BLaER1 treated with 17β-estradiol and CSF1 and Interleukin-3, amounts not matched to agents 10 nM and 100 nM (cell line): ENCODE measurements at regions not wholly inside any gene's neighbourhood (a gene's known extent, or its start where the extent isn't known, plus 50 kb on each side); places are given as distances from the start of the nearest gene placed in this dataset.

Experiments used
- H3K27ac ChIP-seq, 11 experiments: shearing (Covaris generic); formaldehyde crosslinking; 2 replicates each; pipeline ENCODE4 v1.8.1; 2022
- H3K27me3 ChIP-seq, 11 experiments: shearing (Covaris generic); formaldehyde crosslinking; 2 replicates each; pipeline ENCODE4 v1.8.1; 2022
- H3K36me3 ChIP-seq, 11 experiments: shearing (Covaris generic); formaldehyde crosslinking; 2 replicates each; pipeline ENCODE4 v1.8.1; 2022
- H3K4me1 ChIP-seq, 10 experiments: shearing (Covaris generic); formaldehyde crosslinking; 2 replicates each; pipeline ENCODE4 v1.8.1; 2022
- H3K4me2 ChIP-seq, 11 experiments: shearing (Covaris generic); formaldehyde crosslinking; 2 replicates each; pipeline ENCODE4 v1.8.1; 2022
- H3K4me3 ChIP-seq, 10 experiments: shearing (Covaris generic); formaldehyde crosslinking; 2 replicates each; pipeline ENCODE4 v1.8.1; 2022
- H3K9ac ChIP-seq, 11 experiments: shearing (Covaris generic); formaldehyde crosslinking; 2 replicates each; pipeline ENCODE4 v1.8.1; 2022
- H3K9me3 ChIP-seq, 11 experiments: shearing (Covaris generic); formaldehyde crosslinking; replicated peaks in 1 of 11; 2 replicates each; pipeline ENCODE4 v1.8.1; 2022
- H4K20me1 ChIP-seq, 11 experiments: shearing (Covaris generic); formaldehyde crosslinking; 2 replicates each; pipeline ENCODE4 v1.8.1; 2022
- Cebpa-rat ChIP-seq, 11 experiments: shearing (Covaris generic); IDR thresholded peaks; 2 replicates each; pipeline ENCODE4 v1.8.1; 2022

DNA sequence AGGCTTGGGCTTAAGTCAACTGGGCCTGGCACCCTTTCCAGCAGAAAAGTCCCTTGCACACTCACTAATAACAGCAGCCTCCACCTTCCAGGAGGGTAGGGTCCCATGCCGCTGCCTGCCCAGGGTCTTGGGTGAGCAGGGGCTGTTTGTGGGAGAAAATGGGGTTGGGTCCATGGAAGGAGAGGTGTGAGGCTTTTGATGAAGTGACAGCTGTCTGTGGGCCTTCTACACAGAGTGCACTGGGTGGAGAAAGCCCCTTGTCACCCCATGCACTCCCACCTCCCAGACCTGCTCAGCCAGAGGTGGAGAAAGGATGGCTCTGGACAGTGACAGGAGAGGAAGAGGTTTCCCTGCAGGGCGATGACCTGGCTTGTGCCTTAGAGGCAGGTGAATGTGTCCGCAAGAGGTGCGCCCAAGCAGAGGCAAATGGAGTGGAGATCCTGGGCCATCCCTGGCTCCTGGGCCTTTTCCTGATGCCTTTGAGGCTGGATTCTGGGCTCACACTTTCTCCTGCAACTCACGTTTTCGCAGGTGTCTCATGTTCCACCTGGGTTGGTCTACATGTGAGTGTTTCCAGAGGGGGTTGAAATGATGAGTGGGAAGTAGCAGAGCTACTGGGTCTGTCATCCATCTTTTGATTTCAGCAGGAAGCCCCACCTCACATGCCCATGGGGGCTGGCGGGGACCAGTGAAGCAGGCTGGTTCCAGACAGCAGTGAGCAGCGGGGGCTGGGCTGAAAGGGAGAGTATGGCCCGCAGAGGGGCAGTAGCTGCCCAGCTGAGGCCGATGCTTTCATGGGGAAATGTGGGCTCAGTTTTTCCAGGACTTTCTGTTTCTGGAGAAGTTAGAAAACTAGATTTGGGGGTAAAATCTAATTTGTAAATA lies 85.2 kb upstream of the PRR23E start:
- no peaks in the 10 kb centered on the region for H3K27me3 ChIP-seq
- no peak overlapping the region for H3K4me2 ChIP-seq
- H3K4me1 ChIP-seq = no peaks in the 10 kb centered on the region
- H3K36me3 ChIP-seq = no peaks in the 10 kb centered on the region; a peak in 1 of 22 replicates
- no peak overlapping the region for H3K9ac ChIP-seq
- H4K20me1 ChIP-seq = peaks cover 0 to 11% (median 0%) of the 10 kb centered on the region in 11 experiments; a peak in 2 of 22 replicates
- peaks cover 16 to 20% (median 18%) of the 10 kb centered on the region in 11 experiments for H3K9me3 ChIP-seq
- TF ChIP-seq Cebpa-rat (IDR thresholded peaks at IDR 0.05) = no peak
- no peak overlapping the region for H3K4me3 ChIP-seq
- H3K27ac ChIP-seq = no peak overlapping the region

GRCh38 chr3:127108796-127109195 lies 84.1 kb upstream of the PRR23E start:
- H3K9me3 ChIP-seq = peaks cover 21 to 30% (median 26%) of the 10 kb centered on the region in 11 experiments
- TF ChIP-seq Cebpa-rat (IDR thresholded peaks at IDR 0.05) = no peak
- no peaks in the 10 kb centered on the region for H3K27me3 ChIP-seq
- no peaks in the 10 kb centered on the region for H3K4me1 ChIP-seq
- H3K4me3 ChIP-seq = no peak overlapping the region
- H3K27ac ChIP-seq = no peak overlapping the region
- H3K36me3 ChIP-seq = no peaks in the 10 kb centered on the region; a peak in 1 of 22 replicates
- H3K9ac ChIP-seq = no peak overlapping the region
- peaks cover 0 to 5% (median 0%) of the 10 kb centered on the region in 11 experiments; a peak in 1 of 22 replicates for H4K20me1 ChIP-seq
- no peak overlapping the region for H3K4me2 ChIP-seq

DNA sequence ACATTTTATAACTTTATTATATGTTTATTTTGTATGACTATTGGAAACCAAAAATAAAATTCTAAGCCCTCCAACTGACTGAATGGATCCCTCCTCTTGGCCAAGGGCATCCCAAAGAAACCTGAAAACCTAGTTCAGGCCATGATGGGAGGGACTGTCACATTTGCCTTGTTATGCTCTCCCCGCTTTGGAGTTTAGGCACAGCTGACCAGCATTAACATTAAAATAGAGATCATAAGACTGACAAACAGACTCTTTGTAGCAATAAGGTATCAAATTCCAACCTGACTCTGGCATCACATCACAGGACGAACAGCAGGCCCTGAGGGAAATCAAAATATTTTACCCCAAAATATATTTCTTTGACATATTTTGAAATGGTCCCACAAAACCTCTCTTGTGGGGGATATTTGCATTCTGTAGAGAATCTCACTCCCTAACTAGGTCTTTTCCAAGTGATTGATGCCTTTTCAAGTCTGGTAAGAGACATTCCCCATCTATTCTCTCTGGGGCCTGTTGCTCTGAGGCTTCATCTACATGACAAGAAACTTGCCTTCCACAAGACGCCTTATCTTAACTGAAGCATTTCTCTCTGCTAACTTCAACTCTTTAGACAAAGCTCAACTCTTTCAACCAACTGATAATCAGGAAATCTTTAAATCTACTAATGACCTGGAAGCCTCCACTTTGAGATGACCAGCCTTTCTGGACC lies 81.8 kb upstream of the PRR23E start:
- no peak for TF ChIP-seq Cebpa-rat (IDR thresholded peaks at IDR 0.05)
- Histone ChIP-seq H3K4me3 (no peak overlapping the region), H3K9me3 (peaks cover 21 to 31% (median 26%) of the 10 kb centered on the region in 11 experiments), H3K36me3 (no peaks in the 10 kb centered on the region; a peak in 1 of 22 replicates), H3K9ac (no peak overlapping the region), H3K4me1 (no peaks in the 10 kb centered on the region), H4K20me1 (no peaks in the 10 kb centered on the region; a peak in 1 of 22 replicates), H3K27me3 (no peaks in the 10 kb centered on the region), H3K4me2 (no peak overlapping the region), H3K27ac (no peak overlapping the region)

DNA sequence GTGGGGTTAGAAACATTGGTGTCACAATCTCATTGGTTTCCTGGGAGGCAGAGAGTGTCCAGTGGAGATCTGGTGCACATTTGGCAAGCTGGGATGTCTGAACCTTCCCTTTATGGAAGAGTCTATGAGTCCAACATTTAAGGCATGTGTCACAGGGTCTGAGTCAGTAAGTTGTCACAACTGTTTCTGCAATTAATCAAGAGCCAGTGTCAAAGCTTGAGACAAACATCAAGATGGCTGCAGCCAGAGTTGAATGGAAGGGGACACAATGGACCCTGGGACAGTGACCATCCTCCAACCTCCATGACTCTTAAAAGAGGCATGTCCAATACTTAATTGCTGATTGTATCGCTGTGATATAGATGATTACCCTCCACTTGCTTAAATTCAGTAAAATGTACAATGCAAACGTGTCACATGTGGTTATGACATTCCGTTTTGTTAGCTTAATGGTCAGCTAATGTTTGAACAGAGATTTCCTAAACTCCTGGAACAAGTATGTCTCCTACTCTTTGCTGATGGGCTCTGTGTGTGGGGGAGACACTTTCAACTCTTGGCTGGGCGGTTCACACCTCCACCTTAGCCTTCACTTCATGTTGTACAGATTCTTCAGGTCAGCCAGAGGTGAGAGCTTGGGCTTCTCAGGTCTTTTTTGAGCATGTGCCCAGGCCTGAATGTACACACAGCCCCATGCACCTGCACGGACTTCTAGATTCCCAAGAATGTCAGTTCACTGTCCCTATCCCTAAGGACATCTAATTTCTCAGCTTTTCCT lies 79.9 kb upstream of the PRR23E start:
- H3K9ac ChIP-seq = no peak overlapping the region
- H3K4me3 ChIP-seq = no peak overlapping the region
- H4K20me1 ChIP-seq = no peaks in the 10 kb centered on the region
- no peak overlapping the region for H3K27ac ChIP-seq
- no peak for TF ChIP-seq Cebpa-rat (IDR thresholded peaks at IDR 0.05)
- no peaks in the 10 kb centered on the region for H3K4me1 ChIP-seq
- no peaks in the 10 kb centered on the region for H3K27me3 ChIP-seq
- no peak overlapping the region for H3K4me2 ChIP-seq
- no peaks in the 10 kb centered on the region; a peak in 1 of 22 replicates for H3K36me3 ChIP-seq
- peaks cover 21 to 40% (median 28%) of the 10 kb centered on the region in 11 experiments for H3K9me3 ChIP-seq

DNA sequence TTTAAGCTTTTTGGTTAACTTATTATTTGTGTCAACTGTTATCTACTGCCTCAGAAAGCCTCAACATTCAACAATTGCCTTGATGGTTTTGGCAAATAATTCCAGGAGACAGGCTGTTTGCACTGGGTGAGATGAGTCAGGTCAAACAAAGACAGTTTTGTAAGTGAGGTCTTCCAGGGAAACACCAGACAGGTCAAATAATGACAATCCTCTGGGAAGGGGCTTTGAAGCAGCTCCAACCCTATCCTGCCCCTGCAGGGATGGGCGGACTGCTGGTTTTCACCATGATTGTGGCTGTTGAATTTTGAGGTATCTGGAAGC lies 79.4 kb upstream of the PRR23E start:
- Histone ChIP-seq H3K4me3 (no peak overlapping the region), H3K27ac (no peak overlapping the region), H3K27me3 (no peaks in the 10 kb centered on the region), H3K36me3 (no peaks in the 10 kb centered on the region; a peak in 1 of 22 replicates), H3K4me2 (no peak overlapping the region), H3K9me3 (peaks cover 21 to 45% (median 28%) of the 10 kb centered on the region in 11 experiments), H4K20me1 (no peaks in the 10 kb centered on the region), H3K9ac (no peak overlapping the region), H3K4me1 (no peaks in the 10 kb centered on the region)
- TF ChIP-seq Cebpa-rat (IDR thresholded peaks at IDR 0.05) = no peak

DNA sequence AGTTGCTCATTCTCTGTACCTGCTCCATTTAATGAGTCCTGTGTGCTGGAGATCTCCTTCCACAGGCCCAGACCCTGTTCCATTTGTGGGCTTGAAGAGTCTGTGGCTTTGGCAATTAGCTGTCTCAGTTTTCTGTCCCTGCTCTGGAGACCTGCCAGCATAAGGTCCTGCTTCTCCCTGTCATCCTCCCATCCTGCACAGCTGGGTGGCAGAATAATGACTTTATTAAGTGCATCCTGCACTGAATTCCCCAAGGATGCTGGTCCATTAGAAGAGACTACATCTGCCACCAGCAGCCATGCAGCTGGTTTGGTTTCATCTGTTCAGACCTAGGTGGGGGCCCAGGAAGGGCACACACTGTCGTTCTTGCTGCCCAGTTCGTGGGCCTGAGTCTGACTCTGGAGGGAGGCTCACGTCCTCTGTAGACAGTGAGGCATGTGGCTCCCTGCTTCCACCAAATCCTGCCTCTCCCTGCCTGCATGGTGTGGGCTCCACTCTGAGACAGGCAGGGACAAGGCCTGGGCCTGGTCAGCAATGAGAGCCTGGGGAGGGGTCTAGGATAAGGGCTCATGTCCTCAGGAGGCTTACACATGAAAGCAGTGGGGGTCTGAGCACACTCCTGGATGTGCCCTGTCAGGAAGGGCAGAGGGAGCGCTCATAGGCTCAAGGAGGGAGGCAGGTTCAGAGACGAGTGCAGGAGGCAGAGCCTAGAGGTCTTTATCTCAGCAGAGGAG lies 78.4 kb upstream of the PRR23E start:
- H3K4me2 ChIP-seq = no peak overlapping the region
- H4K20me1 ChIP-seq = no peaks in the 10 kb centered on the region
- no peak overlapping the region for H3K27ac ChIP-seq
- no peak for TF ChIP-seq Cebpa-rat (IDR thresholded peaks at IDR 0.05)
- H3K9ac ChIP-seq = no peak overlapping the region
- peaks cover 21 to 45% (median 28%) of the 10 kb centered on the region in 11 experiments for H3K9me3 ChIP-seq
- no peaks in the 10 kb centered on the region; a peak in 1 of 22 replicates for H3K36me3 ChIP-seq
- no peaks in the 10 kb centered on the region for H3K4me1 ChIP-seq
- no peak overlapping the region for H3K4me3 ChIP-seq
- H3K27me3 ChIP-seq = no peaks in the 10 kb centered on the region

DNA sequence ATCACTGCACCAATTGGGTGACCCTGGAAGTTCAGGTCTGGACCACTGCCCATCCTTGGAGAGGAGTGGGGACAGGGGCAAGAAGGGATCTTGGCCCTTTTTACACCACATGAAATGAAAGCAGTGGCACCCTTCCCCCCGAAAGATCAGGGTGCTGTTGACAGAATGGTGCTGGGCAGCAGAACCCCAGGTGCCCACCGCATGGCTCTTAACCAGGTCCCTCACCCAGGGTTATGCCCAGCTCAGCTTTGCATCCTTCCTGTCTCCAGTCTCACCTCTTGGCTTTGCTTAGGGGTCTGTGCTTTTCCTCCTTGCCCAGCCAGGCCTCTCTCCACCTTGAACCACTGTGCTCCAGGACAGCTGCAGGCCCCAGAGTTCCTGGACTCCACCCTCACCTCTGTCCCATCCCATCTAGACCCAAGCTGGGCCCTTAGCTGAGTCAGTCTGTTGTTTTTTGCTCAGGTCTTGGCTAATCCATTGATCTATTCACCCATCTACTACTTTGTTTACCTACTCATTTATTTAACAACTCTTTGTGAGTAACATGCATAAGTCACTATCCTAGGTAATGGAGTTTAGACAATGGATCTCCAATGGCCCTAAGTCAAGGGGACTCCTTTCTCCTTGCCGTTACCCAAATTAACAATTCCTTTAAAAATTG lies 77.1 kb upstream of the PRR23E start:
- Histone ChIP-seq H3K27me3 (no peaks in the 10 kb centered on the region), H3K4me3 (no peak overlapping the region), H3K9ac (no peak overlapping the region), H3K27ac (no peak overlapping the region), H3K4me1 (no peaks in the 10 kb centered on the region), H3K36me3 (no peaks in the 10 kb centered on the region; a peak in 1 of 22 replicates), H3K4me2 (no peak overlapping the region), H3K9me3 (peaks cover 21 to 45% (median 28%) of the 10 kb centered on the region in 11 experiments), H4K20me1 (no peaks in the 10 kb centered on the region)
- TF ChIP-seq Cebpa-rat (IDR thresholded peaks at IDR 0.05) = no peak

DNA sequence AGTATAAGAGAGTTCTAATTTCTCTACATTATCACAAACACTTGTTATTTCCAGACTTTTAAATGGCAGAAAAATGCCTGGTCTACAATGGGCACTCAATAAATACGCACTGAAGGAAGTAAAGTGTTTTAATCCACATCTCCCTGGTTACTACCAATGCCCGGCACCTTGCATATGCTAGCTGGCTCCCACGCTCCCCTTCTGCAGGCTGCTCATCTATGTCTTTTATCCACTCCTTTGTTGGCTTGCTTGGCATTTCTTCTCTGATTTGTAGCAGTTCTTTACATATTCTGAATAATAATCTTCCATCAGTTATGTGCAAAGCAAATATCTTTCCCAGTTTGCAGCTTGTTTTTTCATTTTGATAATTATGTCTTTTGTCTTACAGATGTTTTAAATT lies 74.6 kb upstream of the PRR23E start:
- Histone ChIP-seq H3K4me2 (no peak overlapping the region), H3K4me3 (no peak overlapping the region), H3K4me1 (no peaks in the 10 kb centered on the region), H3K27ac (no peak overlapping the region), H3K9me3 (peaks cover 0 to 21% (median 2%) of the 10 kb centered on the region in 11 experiments; a peak in 13 of 22 replicates), H3K27me3 (no peaks in the 10 kb centered on the region), H3K9ac (no peak overlapping the region), H4K20me1 (no peaks in the 10 kb centered on the region), H3K36me3 (no peaks in the 10 kb centered on the region)
- TF ChIP-seq Cebpa-rat (IDR thresholded peaks at IDR 0.05) = no peak
